K562 (cell line): ENCODE measurements at regions not wholly inside any gene's neighbourhood (a gene's known extent, or its start where the extent isn't known, plus 50 kb on each side); places are given as distances from the start of the nearest gene placed in this dataset.

Experiments
- ATAC-seq: fragments of 200-7000 bp; cut with Tn5 transposase; 3 replicates; pipeline ENCODE4 v1.9.1; 2020; ENCODE audit warnings: moderate library complexity
- BruUV-seq: library from RNA; stranded (reverse); fragments of 400-500 nt; replicated peaks from 2 replicates; lab custom pipeline; 2021; lab: Mats Ljungman, UMichigan
- CTCF ChIA-PET: fragments of 300-600 bp; formaldehyde crosslinking; extraction: SDS; loops from one replicate; lab custom pipeline; 2021; ENCODE audit warnings: low intra/inter-chr PET ratio; lab: Yijun Ruan, JAX
- POLR2A ChIA-PET: fragments of 300-600, 350-650 bp; sonication (Branson Sonifier 250); formaldehyde crosslinking; extraction: SDS; loops from one replicate; lab custom pipeline; 2021; ENCODE audit warnings: antibody characterized with exemption, inconsistent platforms; lab: Yijun Ruan, JAX
- DNase-seq, 4 experiments: peaks; one replicate each; pipeline versions ENCODE4 v3.0.0 to v3.0.0-alpha.2; 2011 to 2018; ENCODE audit warnings: low spot score in 3 of 4, mixed read lengths in 3 of 4; ENCODE audit errors: extremely low read depth in 1 of 4
- FAIRE-seq: peaks from 2 replicates; lab custom pipeline; 2011; peaks lifted over from hg19 to GRCh38; lab: Jason Lieb, UNC
- H2AFZ ChIP-seq: 2 replicates; pipeline ENCODE4 v1.6.0; 2011; ENCODE audit warnings: low read depth, low read length, control low read depth, inconsistent platforms
- H3K27ac ChIP-seq: fragments of 200-600 bp; 3 replicates; pipeline ENCODE4 v1.8.0; 2011; ENCODE audit warnings: low read depth, mild to moderate bottlenecking, control low read depth, inconsistent platforms, low read length, moderate library complexity, mixed read lengths; ENCODE audit errors: extremely low read depth
- H3K27me3 ChIP-seq, 2 experiments: fragments of 300-600 bp in 1 of 2; 2 replicates in 1 of 2; 3 replicates in 1 of 2; pipeline versions ENCODE4 v1.6.0 to v1.8.0; 2011; ENCODE audit warnings: inconsistent platforms in 2 of 2, low read length in 2 of 2, mild to moderate bottlenecking in 1 of 2, mixed read lengths in 1 of 2, moderate library complexity in 1 of 2; ENCODE audit not compliant: control insufficient read depth in 2 of 2, insufficient read depth in 2 of 2
- H3K36me3 ChIP-seq: fragments of 300-600 bp; 3 replicates; pipeline ENCODE4 v1.8.0; 2011; ENCODE audit warnings: mild to moderate bottlenecking, low read length, inconsistent platforms; ENCODE audit not compliant: control insufficient read depth, insufficient read depth
- H3K4me1 ChIP-seq, 2 experiments: fragments of 200-600 bp in 1 of 2; replicated peaks in 1 of 2; 2 replicates in 1 of 2; 3 replicates in 1 of 2; pipeline versions ENCODE4 v1.5.1 to v1.8.0; 2011; ENCODE audit warnings: inconsistent platforms in 2 of 2, low read length in 2 of 2, mild to moderate bottlenecking in 1 of 2, mixed read lengths in 1 of 2, moderate library complexity in 1 of 2; ENCODE audit not compliant: control insufficient read depth in 2 of 2, insufficient read depth in 2 of 2
- H3K4me2 ChIP-seq: 2 replicates; pipeline ENCODE4 v1.6.1; 2011; ENCODE audit warnings: low read length, control low read depth, inconsistent platforms, mixed read lengths; ENCODE audit not compliant: insufficient read depth
- H3K4me3 ChIP-seq: fragments of 200-600 bp; sonication (generic), shearing (Covaris generic); 2 replicates; pipeline ENCODE4 v1.5.1; 2016; ENCODE audit warnings: control low read depth, inconsistent platforms
- H3K79me2 ChIP-seq: fragments of 200-600 bp; 3 replicates; pipeline ENCODE4 v1.8.0; 2011; ENCODE audit warnings: low read length, inconsistent platforms; ENCODE audit not compliant: control insufficient read depth, insufficient read depth
- H3K9ac ChIP-seq, 2 experiments: 2 replicates each; pipeline versions ENCODE4 v1.6.0 to v1.6.1; 2011; ENCODE audit warnings: low read depth in 2 of 2, low read length in 2 of 2, control low read depth in 1 of 2, inconsistent platforms in 1 of 2, mild to moderate bottlenecking in 1 of 2, mixed read lengths in 1 of 2; ENCODE audit not compliant: insufficient read depth in 1 of 2
- H3K9me1 ChIP-seq: one replicate; pipeline ENCODE4 v1.6.0; 2011; ENCODE audit warnings: inconsistent platforms, mild to moderate bottlenecking, low read length, moderate library complexity; ENCODE audit not compliant: control insufficient read depth, insufficient read depth
- H3K9me3 ChIP-seq: replicated peaks from 2 replicates; pipeline ENCODE4 v1.5.1; 2011; ENCODE audit warnings: low read depth, low read length, inconsistent platforms; ENCODE audit not compliant: control insufficient read depth, insufficient read depth
- H4K20me1 ChIP-seq: replicated peaks from 2 replicates; pipeline ENCODE4 v1.6.1; 2011; ENCODE audit warnings: low read length, inconsistent platforms, mixed read lengths; ENCODE audit not compliant: control insufficient read depth, insufficient read depth
- CREM ChIP-seq: IDR thresholded peaks from 2 replicates; pipeline ENCODE4 v1.6.1; 2014; ENCODE audit warnings: antibody characterized with exemption, low read depth
- HDAC1 ChIP-seq, 2 experiments: fragments of 450-650 bp; IDR thresholded peaks; 2 replicates each; pipeline ENCODE4 v1.6.1; 2016 to 2017; ENCODE audit warnings: inconsistent platforms in 1 of 2, mild to moderate bottlenecking in 1 of 2, moderate library complexity in 1 of 2
- HNRNPLL ChIP-seq: fragments of 200-400 bp; formaldehyde crosslinking; IDR thresholded peaks from 2 replicates; pipeline ENCODE4 v1.6.1; 2017; ENCODE audit warnings: low read length, low read depth, mild to moderate bottlenecking; ENCODE audit not compliant: poor library complexity, severe bottlenecking
- KAT2B ChIP-seq: IDR thresholded peaks from one replicate; pipeline ENCODE4 v1.6.1; 2012; ENCODE audit warnings: low read depth, mild to moderate bottlenecking, control low read depth, inconsistent platforms, low read length, moderate library complexity
- MAX ChIP-seq: sonication (generic); formaldehyde crosslinking; IDR thresholded peaks from 2 replicates; pipeline ENCODE4 v1.9.0; 2022; ENCODE audit warnings: mild to moderate bottlenecking, missing genetic modification reagents
- PRPF4 ChIP-seq: fragments of 200-400 bp; formaldehyde crosslinking; IDR thresholded peaks from one replicate; pipeline ENCODE4 v1.6.1; 2017; ENCODE audit warnings: low read length, low read depth, mild to moderate bottlenecking; ENCODE audit not compliant: insufficient read depth, poor library complexity, severe bottlenecking
- TSC22D4 ChIP-seq: fragments of 450-650 bp; IDR thresholded peaks from 2 replicates; pipeline ENCODE4 v1.6.1; 2016; ENCODE audit warnings: missing genetic modification characterization, missing biosample characterization, control low read depth
- YY1 ChIP-seq, 3 experiments: IDR thresholded peaks; 2 replicates each; pipeline ENCODE4 v1.6.1; 2011; ENCODE audit warnings: low read length in 2 of 3, mild to moderate bottlenecking in 2 of 3, moderate library complexity in 2 of 3, borderline replicate concordance in 1 of 3, control low read depth in 1 of 3, low read depth in 1 of 3; ENCODE audit not compliant: insufficient read depth in 3 of 3, insufficient replicate concordance in 2 of 3, control insufficient read depth in 1 of 3, insufficient read length in 1 of 3; ENCODE audit errors: extremely low read depth in 1 of 3
- ZBTB26 ChIP-seq: fragments of 450-650 bp; formaldehyde crosslinking; IDR thresholded peaks from 2 replicates; pipeline ENCODE4 v1.4.0; 2022; ENCODE audit warnings: missing genetic modification characterization
- ZNF140 ChIP-seq: fragments of 250-450 bp; sonication (Bioruptor Pico); IDR thresholded peaks from 2 replicates; pipeline ENCODE4 v1.8.0; 2021; ENCODE audit warnings: moderate library complexity, mild to moderate bottlenecking, inconsistent platforms
- ZNF518B ChIP-seq: fragments of 250-450 bp; sonication (Bioruptor Pico); IDR thresholded peaks from 2 replicates; pipeline ENCODE4 v1.5.0; 2021; ENCODE audit warnings: mild to moderate bottlenecking, moderate library complexity
- WGBS: fragments of 100-300 bp; shearing (Covaris generic); methylation state at CpG from one replicate; pipeline ENCODE4 v1.1.6; 2016; ENCODE audit warnings: low coverage, mixed read lengths; ENCODE audit not compliant: insufficient coverage; ENCODE audit errors: missing lambda C conversion rate; 5-methylcytosine and 5-hydroxymethylcytosine counted together
- in situ Hi-C: fragments of 300-500 bp; cut with MboI; formaldehyde crosslinking; loops from 4 replicates; pipeline ENCODE4 v1.15.0; 2018; ENCODE audit warnings: inconsistent platforms, mixed read lengths
- intact Hi-C: fragments of 100-400 bp; cut with micrococcal nuclease; formaldehyde crosslinking; loops from 2 replicates; pipeline ENCODE4 v1.14.2; 2022

- no peak for TF ChIP-seq ZNF518B (CRISPR knock-in tag)
- no peak for TF ChIP-seq HNRNPLL
- TF ChIP-seq CREM, result no peak
Observed at GRCh38 chr1:11365744-11366387, 92.9 kb downstream of the UBIAD1 start (continued).

- WGBS, result 2% methylated on average over 10 of the region's 10 CpGs
- ChIA-PET CTCF (no interaction called here), POLR2A (no interaction called here)
- no peak for FAIRE-seq
- Histone ChIP-seq H2AFZ (no peak overlapping the region), H3K27ac (no peak overlapping the region), H3K79me2 (no peaks in the 10 kb centered on the region), H3K9ac (no peak overlapping the region), H3K36me3 (no peaks in the 10 kb centered on the region), H3K4me1 (no peaks in the 10 kb centered on the region), H4K20me1 (0 out of 2 replicates have a peak, but pooled peaks cover 5% of the 10 kb centered on the region), H3K4me3 (no peak overlapping the region), H3K9me3 (no peaks in the 10 kb centered on the region), H3K27me3 (peaks cover 36 to 74% of the 10 kb centered on the region in 2 experiments), H3K9me1 (no peaks in the 10 kb centered on the region), H3K4me2 (no peak overlapping the region)
- TF ChIP-seq HDAC1 (IDR thresholded peaks at IDR 0.05) (0 out of 4 replicates have a peak, but pooled peaks of 1 of the 2 experiments have one; percentile 21), PRPF4 (no peak), ZBTB26 (CRISPR knock-in tag) (peak; percentile 55; the same call in 1 of the 2 replicates), YY1 (IDR thresholded peaks at IDR 0.05; ENCODE audit: borderline replicate concordance in 1 of 3, control insufficient read depth in 1 of 3, extremely low read depth in 1 of 3, insufficient read depth in 3 of 3, insufficient read length in 1 of 3, insufficient replicate concordance in 2 of 3, low read depth in 1 of 3, low read length in 2 of 3) (peak in 1 of 3 experiments; percentile 1), KAT2B (no peak), ZNF140 (no peak), TSC22D4 (tag) (0 out of 2 replicates have a peak, but pooled peaks have one; percentile 70), MAX (0 out of 2 replicates have a peak, but pooled peaks have one; percentile 7)
- ATAC-seq, result no peak
- intact Hi-C loops, result no loop called here
- in situ Hi-C loops, result no loop called here
- BruUV-seq, result no TSS peak
- no peak for DNase-seq
Observed at GRCh38 chr1:11373029-11373894, 100.3 kb downstream of the UBIAD1 start.
